ENCODE measurements at regions not wholly inside any gene's neighbourhood (a gene's known extent, or its start where the extent isn't known, plus 50 kb on each side); places are given as distances from the start of the nearest gene placed in this dataset.

- TF ChIP-seq ZNF274 (IDR thresholded peaks at IDR 0.05; ENCODE audit: low read depth, low read length), result no peak
- TF ChIP-seq YY1 (IDR thresholded peaks at IDR 0.05; ENCODE audit: insufficient read depth, insufficient read length), result no peak
- TF ChIP-seq SUZ12 (IDR thresholded peaks at IDR 0.05; ENCODE audit: extremely low read depth, insufficient read depth, insufficient read length), result no peak
Observed at GRCh38 chr7:20980668-20981264, 194.1 kb upstream of the SP8 start.
